HG02798 (cell line): ENCODE measurements at regions not wholly inside any gene's neighbourhood (a gene's known extent, or its start where the extent isn't known, plus 50 kb on each side); places are given as distances from the start of the nearest gene placed in this dataset.
"Not testable (repeated sequence)": the region's sequence is repeated elsewhere in the genome, so short reads cannot be mapped to it uniquely, and the experiment has no call there.

Experiments used
- ATAC-seq: cut with Tn5 transposase; IDR thresholded peaks from one replicate; pipeline ENCODE4 v1.9.1; 2021; ENCODE audit warnings: mild to moderate bottlenecking; ENCODE audit not compliant: unreplicated experiment, poor library complexity

DNA sequence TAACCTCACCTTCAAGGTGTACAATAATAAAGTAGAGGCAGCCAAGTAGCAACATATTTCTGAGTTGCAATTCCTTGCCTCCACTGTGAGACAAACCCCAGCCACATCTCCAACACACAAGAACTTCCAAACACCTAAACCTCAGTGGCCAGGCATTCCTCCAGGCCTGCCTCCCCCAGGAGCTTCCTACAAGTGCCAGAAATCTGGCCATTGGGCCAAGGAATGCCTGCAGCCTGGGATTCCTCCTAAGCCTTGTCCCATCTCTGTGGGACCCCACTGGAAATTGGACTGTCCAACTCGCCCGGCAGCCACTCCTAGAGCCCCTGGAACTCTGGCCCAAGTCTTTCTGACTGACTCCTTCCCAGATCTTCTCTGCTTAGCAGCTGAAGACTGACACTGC lies 326.6 kb upstream of the KCNMB2 start:
- not testable (repeated sequence) for ATAC-seq

DNA sequence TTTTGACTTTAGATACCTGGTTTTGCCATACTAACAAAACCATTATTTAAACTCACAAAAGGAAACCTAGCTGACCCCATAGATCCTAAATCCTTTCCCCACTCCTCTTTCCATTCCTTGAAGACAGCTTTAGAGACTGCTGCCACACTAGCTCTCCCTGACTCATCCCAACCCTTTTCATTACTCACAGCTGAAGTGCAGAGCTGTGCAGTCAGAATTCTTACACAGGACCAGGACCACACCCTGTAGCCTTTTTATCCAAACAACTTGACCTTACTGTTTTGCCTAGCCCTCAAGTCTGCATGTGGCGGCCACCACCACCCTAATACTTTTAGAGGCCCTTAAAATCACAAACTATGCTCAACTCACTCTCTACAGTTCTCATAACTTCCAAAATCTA lies 325.1 kb upstream of the KCNMB2 start:
- not testable (repeated sequence) for ATAC-seq

DNA sequence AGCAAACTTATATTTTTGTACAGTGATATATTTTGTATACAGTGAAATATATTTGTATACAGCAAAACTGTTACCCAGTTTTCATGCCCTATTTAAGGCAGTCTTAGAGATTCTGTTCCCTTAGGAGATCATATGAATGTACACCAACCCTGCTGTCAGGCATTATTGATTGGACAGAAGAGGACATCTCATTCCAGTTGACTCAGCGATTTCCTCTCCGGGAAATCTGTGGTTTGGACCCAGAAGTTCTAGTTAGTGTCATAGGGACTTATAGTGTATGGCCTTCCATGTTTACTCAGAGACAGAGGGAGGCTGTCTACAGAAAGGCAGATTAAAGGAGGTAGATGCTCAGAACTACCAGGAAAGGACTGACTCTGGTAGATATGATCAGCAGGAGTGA lies 318.8 kb upstream of the KCNMB2 start:
- no peak for ATAC-seq

GRCh38 chr3:178218231-178218630 lies 318.0 kb upstream of the KCNMB2 start:
- ATAC-seq: no peak

DNA sequence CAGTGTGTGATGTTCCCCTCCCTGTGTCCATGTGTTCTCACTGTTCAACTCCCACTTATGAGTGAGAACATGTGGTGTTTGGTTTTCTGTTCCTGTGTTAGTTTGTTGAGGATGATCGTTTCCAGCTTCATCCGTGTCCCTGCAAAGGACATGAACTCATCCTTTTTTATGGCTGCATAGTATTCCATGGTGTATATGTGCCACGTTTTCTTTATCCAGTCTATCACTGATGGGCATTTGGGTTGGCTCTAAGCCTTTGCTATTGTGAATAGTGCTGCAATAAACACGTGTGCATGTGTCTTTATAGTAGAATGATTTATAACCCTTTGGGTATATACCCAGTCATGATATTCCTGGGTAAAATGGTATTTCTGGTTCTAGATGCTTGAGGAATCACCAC lies 316.6 kb upstream of the KCNMB2 start:
- not testable (repeated sequence) for ATAC-seq

DNA sequence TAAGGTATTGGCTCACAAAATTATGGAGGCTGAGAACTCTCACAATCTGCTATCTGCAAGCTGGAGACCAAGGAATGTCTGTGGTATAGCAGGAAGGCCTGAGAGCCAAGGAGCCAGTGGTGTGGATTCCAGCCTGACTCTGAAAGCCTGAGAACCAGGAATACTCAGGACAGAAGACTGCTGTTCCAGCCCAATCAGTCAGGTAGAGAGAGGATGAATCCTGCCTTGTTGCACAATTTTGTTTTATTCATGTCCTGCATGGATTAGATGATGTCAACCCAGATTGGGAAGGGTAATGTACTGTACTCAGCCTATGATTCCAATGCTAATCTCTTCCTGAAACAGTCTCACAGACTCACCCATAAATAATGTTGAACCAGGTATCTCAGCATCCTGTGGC lies 312.4 kb upstream of the KCNMB2 start:
- no peak for ATAC-seq

DNA sequence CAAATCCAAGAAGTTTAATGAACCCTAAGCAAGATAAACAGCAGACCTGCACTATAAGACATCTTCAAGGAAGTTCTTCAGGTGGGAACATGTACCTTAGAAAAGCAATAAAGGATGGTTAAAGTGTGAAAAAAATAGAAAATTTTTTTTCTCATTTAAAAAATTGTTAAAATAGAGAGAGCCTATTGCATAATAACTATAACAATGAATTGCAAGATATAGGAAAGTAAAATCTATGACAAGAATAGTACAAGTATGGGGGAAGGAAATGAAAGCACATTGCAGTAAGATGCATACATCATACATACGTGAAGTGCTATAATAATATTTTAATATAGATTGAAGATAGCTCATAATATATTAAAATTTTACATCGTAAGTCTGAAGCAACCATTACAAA lies 310.1 kb upstream of the KCNMB2 start:
- no peak for ATAC-seq

- ATAC-seq: no peak
These were observed 304.6 kb upstream of the KCNMB2 start for GRCh38 chr3:178231645-178232044.

GRCh38 chr3:178233371-178234071 lies 302.7 kb upstream of the KCNMB2 start:
- no peak for ATAC-seq

GRCh38 chr3:178236555-178237277 lies 299.5 kb upstream of the KCNMB2 start:
- ATAC-seq: no peak

DNA sequence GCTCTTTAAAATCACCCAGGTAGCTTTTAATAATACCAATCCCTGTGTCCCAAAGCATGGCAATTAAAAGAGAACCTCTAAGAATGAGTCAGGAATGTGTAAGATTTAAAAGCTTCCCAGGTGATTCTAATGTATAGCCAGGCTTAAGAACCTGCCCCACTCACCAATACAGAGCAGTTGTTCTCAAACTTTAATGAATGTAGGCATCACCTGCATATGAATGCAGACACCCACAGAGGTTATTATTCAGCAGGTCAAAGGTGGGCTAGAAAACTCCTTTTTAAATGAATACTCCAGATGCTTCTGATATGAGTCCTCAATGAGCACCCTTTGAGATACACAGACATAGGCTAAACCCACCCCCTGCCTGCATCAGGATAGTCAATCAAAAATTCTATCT lies 298.1 kb upstream of the KCNMB2 start:
- ATAC-seq: no peak

- no peak for ATAC-seq
These were observed 291.2 kb upstream of the KCNMB2 start for GRCh38 chr3:178244733-178245709.

GRCh38 chr3:178246004-178246403 lies 290.2 kb upstream of the KCNMB2 start:
- ATAC-seq: no peak

DNA sequence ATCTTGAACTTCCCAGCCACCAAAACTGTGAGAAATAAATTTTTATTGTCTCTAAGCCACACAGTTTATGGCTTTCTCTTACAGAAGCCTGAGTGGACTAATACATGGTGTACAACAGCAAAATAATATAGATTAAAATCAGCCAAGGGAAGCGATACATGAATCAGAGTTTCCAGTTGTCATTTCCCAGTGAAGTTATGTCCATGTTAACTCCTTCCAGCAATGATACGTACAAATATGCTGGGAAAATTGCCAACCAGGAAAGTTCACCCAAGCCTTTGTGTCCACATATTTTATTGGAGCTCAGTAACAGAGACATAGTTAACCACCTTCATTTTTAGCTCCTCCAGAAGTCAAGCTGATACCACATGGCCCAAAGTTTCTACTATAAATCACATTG lies 280.9 kb upstream of the KCNMB2 start:
- no peak for ATAC-seq

GRCh38 chr3:178257491-178257890 lies 278.7 kb upstream of the KCNMB2 start:
- no peak for ATAC-seq

DNA sequence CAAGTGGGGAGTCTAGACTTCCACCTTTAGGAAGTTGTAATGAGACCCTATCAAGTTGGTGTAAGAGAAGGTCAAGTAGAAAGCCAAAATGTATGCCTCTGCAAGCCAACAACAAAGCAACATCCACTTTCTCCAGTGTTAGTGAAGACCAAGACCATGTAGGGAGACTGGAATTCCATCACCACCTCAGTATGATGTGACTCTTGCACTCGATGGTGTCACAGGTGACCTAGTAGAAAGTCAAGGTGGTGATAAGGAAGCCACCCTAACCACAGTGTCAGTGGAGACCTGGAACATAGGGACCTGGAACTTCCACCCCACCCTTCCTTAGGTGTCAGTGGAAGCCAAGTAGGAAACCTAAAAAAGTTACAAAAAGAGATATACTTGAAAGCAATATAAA lies 278.1 kb upstream of the KCNMB2 start:
- no peak for ATAC-seq

DNA sequence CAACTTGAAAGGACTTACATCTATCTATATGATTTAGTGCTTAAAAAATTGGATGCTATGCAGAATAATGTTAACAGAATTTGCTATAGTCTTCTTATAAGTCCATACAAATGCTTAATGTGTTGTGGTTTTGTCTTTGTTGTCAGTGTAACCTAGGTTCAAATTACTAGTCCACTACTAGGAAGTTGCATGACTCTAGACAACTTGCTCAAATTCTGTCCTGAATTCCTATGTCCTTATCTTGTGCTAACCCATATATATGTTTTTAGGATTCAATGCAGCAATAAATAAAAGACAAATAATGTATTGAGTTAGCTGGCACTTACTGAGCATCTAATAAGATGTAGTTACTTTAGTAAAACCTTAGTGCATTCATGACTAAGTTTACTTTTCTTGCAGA lies 276.5 kb upstream of the KCNMB2 start:
- ATAC-seq: no peak

GRCh38 chr3:178260887-178261565 lies 275.2 kb upstream of the KCNMB2 start:
- no peak for ATAC-seq

GRCh38 chr3:178263236-178263916 lies 272.9 kb upstream of the KCNMB2 start:
- ATAC-seq: no peak
